Upper lobe of left lung (tissue), 4 donors: ENCODE measurements at regions not wholly inside any gene's neighbourhood (a gene's known extent, or its start where the extent isn't known, plus 50 kb on each side); places are given as distances from the start of the nearest gene placed in this dataset.

Experiments
- CTCF ChIP-seq, 6 experiments: fragments of 450-650 bp in 4 of 6; fragments of 200-600 bp in 2 of 6; sonication (generic) in 2 of 6; IDR thresholded peaks; one replicate each; pipeline ENCODE4 v1.5.1; 2016 to 2019; ENCODE audit warnings: antibody characterized with exemption in 6 of 6
- POLR2AphosphoS5 ChIP-seq, 2 donors: sonication (generic); formaldehyde crosslinking; IDR thresholded peaks; one replicate each; pipeline ENCODE4 v1.5.1; 2017; ENCODE audit warnings: antibody characterized with exemption in 2 of 2

GRCh38 chr2:118721817-118722551, 125.5 kb downstream of the EN1 start:
- TF ChIP-seq CTCF (IDR thresholded peaks at IDR 0.05) (no peak), POLR2AphosphoS5 (IDR thresholded peaks at IDR 0.05) (no peak)
